ENCODE measurements at regions not wholly inside any gene's neighbourhood (a gene's known extent, or its start where the extent isn't known, plus 50 kb on each side); places are given as distances from the start of the nearest gene placed in this dataset.

- TF ChIP-seq, protein P1, sequence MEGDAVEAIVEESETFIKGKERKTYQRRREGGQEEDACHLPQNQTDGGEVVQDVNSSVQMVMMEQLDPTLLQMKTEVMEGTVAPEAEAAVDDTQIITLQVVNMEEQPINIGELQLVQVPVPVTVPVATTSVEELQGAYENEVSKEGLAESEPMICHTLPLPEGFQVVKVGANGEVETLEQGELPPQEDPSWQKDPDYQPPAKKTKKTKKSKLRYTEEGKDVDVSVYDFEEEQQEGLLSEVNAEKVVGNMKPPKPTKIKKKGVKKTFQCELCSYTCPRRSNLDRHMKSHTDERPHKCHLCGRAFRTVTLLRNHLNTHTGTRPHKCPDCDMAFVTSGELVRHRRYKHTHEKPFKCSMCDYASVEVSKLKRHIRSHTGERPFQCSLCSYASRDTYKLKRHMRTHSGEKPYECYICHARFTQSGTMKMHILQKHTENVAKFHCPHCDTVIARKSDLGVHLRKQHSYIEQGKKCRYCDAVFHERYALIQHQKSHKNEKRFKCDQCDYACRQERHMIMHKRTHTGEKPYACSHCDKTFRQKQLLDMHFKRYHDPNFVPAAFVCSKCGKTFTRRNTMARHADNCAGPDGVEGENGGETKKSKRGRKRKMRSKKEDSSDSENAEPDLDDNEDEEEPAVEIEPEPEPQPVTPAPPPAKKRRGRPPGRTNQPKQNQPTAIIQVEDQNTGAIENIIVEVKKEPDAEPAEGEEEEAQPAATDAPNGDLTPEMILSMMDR (conservative IDR thresholded peaks at IDR 0.05; ENCODE audit: low read depth in 2 of 2): no peak
Measured at GRCh38 chrY:7463196-7463595, 551.6 kb upstream of the AMELY start (continued).

- H3K9me3 Mint-ChIP-seq: peaks cover 4% of the 10 kb centered on the region; the same call in 2 of the 3 replicates
- Histone ChIP-seq H3K4me3 (no peak overlapping the region), H3K79me2 (replicated peaks; ENCODE audit: insufficient read depth) (no peaks in the 10 kb centered on the region), H3K4me2 (no peak overlapping the region), H3K9me2 (ENCODE audit: insufficient read depth) (no peaks in the 10 kb centered on the region), H4K20me1 (replicated peaks; ENCODE audit: insufficient read depth) (no peaks in the 10 kb centered on the region), H3K36me3 (ENCODE audit: insufficient read depth) (no peaks in the 10 kb centered on the region), H3K27ac (ENCODE audit: low read depth) (no peak overlapping the region), H3K4me1 (ENCODE audit: insufficient read depth) (no peaks in the 10 kb centered on the region), H2AFZ (no peak overlapping the region), H3K27me3 (ENCODE audit: insufficient read depth) (no peaks in the 10 kb centered on the region), H3F3A (replicated peaks; ENCODE audit: low read depth) (no peaks in the 10 kb centered on the region)
- H3K36me3 Mint-ChIP-seq (ENCODE audit: low read depth): no peaks in the 10 kb centered on the region
- H3K4me3 Mint-ChIP-seq: no peak overlapping the region
- DNase-seq (ENCODE audit: low spot score) (no peak), ATAC-seq (no peak)
- TF ChIP-seq, protein P1 (conservative IDR thresholded peaks at IDR 0.05; ENCODE audit: low read depth in 2 of 2): no peak
- TF ChIP-seq ZNF114 (CRISPR knock-in tag; IDR thresholded peaks at IDR 0.05): no peak
- TF ChIP-seq, protein P2, sequence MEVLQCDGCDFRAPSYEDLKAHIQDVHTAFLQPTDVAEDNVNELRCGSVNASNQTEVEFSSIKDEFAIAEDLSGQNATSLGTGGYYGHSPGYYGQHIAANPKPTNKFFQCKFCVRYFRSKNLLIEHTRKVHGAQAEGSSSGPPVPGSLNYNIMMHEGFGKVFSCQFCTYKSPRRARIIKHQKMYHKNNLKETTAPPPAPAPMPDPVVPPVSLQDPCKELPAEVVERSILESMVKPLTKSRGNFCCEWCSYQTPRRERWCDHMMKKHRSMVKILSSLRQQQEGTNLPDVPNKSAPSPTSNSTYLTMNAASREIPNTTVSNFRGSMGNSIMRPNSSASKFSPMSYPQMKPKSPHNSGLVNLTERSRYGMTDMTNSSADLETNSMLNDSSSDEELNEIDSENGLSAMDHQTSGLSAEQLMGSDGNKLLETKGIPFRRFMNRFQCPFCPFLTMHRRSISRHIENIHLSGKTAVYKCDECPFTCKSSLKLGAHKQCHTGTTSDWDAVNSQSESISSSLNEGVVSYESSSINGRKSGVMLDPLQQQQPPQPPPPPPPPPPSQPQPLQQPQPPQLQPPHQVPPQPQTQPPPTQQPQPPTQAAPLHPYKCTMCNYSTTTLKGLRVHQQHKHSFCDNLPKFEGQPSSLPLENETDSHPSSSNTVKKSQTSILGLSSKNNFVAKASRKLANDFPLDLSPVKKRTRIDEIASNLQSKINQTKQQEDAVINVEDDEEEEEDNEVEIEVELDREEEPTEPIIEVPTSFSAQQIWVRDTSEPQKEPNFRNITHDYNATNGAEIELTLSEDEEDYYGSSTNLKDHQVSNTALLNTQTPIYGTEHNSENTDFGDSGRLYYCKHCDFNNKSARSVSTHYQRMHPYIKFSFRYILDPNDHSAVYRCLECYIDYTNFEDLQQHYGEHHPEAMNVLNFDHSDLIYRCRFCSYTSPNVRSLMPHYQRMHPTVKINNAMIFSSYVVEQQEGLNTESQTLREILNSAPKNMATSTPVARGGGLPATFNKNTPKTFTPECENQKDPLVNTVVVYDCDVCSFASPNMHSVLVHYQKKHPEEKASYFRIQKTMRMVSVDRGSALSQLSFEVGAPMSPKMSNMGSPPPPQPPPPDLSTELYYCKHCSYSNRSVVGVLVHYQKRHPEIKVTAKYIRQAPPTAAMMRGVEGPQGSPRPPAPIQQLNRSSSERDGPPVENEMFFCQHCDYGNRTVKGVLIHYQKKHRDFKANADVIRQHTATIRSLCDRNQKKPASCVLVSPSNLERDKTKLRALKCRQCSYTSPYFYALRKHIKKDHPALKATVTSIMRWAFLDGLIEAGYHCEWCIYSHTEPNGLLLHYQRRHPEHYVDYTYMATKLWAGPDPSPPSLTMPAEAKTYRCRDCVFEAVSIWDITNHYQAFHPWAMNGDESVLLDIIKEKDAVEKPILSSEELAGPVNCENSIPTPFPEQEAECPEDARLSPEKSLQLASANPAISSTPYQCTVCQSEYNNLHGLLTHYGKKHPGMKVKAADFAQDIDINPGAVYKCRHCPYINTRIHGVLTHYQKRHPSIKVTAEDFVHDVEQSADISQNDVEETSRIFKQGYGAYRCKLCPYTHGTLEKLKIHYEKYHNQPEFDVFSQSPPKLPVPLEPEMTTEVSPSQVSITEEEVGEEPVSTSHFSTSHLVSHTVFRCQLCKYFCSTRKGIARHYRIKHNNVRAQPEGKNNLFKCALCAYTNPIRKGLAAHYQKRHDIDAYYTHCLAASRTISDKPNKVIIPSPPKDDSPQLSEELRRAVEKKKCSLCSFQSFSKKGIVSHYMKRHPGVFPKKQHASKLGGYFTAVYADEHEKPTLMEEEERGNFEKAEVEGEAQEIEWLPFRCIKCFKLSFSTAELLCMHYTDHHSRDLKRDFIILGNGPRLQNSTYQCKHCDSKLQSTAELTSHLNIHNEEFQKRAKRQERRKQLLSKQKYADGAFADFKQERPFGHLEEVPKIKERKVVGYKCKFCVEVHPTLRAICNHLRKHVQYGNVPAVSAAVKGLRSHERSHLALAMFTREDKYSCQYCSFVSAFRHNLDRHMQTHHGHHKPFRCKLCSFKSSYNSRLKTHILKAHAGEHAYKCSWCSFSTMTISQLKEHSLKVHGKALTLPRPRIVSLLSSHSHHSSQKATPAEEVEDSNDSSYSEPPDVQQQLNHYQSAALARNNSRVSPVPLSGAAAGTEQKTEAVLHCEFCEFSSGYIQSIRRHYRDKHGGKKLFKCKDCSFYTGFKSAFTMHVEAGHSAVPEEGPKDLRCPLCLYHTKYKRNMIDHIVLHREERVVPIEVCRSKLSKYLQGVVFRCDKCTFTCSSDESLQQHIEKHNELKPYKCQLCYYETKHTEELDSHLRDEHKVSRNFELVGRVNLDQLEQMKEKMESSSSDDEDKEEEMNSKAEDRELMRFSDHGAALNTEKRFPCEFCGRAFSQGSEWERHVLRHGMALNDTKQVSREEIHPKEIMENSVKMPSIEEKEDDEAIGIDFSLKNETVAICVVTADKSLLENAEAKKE (CRISPR knock-in tag; IDR thresholded peaks at IDR 0.05): no peak
- TF ChIP-seq EZH2 (IDR thresholded peaks at IDR 0.05; ENCODE audit: low read depth, unreplicated experiment): no peak
- TF ChIP-seq POLR2AphosphoS5 (IDR thresholded peaks at IDR 0.05; ENCODE audit: low read depth): no peak
- TF ChIP-seq JUNB (IDR thresholded peaks at IDR 0.05; ENCODE audit: unreplicated experiment): no peak
- H3K4me1 Mint-ChIP-seq: no peaks in the 10 kb centered on the region
- H3K27me3 Mint-ChIP-seq (ENCODE audit: insufficient read depth, low read depth, poor library complexity): no peaks in the 10 kb centered on the region
- H3K27ac Mint-ChIP-seq: no peak overlapping the region
Measured at GRCh38 chrY:7462657-7463056, 551.1 kb upstream of the AMELY start.

All from GM23338 (cell line).